ENCODE measurements at regions not wholly inside any gene's neighbourhood (a gene's known extent, or its start where the extent isn't known, plus 50 kb on each side); places are given as distances from the start of the nearest gene placed in this dataset.

- TF ChIP-seq, protein P1, sequence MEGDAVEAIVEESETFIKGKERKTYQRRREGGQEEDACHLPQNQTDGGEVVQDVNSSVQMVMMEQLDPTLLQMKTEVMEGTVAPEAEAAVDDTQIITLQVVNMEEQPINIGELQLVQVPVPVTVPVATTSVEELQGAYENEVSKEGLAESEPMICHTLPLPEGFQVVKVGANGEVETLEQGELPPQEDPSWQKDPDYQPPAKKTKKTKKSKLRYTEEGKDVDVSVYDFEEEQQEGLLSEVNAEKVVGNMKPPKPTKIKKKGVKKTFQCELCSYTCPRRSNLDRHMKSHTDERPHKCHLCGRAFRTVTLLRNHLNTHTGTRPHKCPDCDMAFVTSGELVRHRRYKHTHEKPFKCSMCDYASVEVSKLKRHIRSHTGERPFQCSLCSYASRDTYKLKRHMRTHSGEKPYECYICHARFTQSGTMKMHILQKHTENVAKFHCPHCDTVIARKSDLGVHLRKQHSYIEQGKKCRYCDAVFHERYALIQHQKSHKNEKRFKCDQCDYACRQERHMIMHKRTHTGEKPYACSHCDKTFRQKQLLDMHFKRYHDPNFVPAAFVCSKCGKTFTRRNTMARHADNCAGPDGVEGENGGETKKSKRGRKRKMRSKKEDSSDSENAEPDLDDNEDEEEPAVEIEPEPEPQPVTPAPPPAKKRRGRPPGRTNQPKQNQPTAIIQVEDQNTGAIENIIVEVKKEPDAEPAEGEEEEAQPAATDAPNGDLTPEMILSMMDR (IDR thresholded peaks at IDR 0.05; ENCODE audit: low read length) = no peak
- TF ChIP-seq EZH2 (IDR thresholded peaks at IDR 0.05; ENCODE audit: borderline replicate concordance, low read length) = no peak
These were observed 638.3 kb upstream of the TBX3 start for GRCh38 chr12:115322275-115322674.

Measured in OCI-LY1 (cell line).